ENCODE measurements at regions not wholly inside any gene's neighbourhood (a gene's known extent, or its start where the extent isn't known, plus 50 kb on each side); places are given as distances from the start of the nearest gene placed in this dataset.

- Histone ChIP-seq H4K20me1 (replicated peaks; ENCODE audit: control insufficient read depth, insufficient read depth, low read length) (0 out of 2 replicates have a peak, but pooled peaks cover 8% of the 10 kb centered on the region), H3K36me3 (ENCODE audit: control insufficient read depth, insufficient read depth, low read length) (no peaks in the 10 kb centered on the region), H3K9me1 (ENCODE audit: control insufficient read depth, insufficient read depth, low read length) (no peaks in the 10 kb centered on the region), H3K9me3 (replicated peaks; ENCODE audit: control insufficient read depth, insufficient read depth, low read depth, low read length) (no peaks in the 10 kb centered on the region), H3K4me3 (no peak overlapping the region), H3K4me2 (ENCODE audit: insufficient read depth, low read length) (no peak overlapping the region), H3K27ac (ENCODE audit: extremely low read depth, low read depth, low read length) (no peak overlapping the region), H3K27me3 (ENCODE audit: control insufficient read depth in 2 of 2, insufficient read depth in 2 of 2, low read length in 2 of 2) (peaks cover 9 to 33% of the 10 kb centered on the region in 2 experiments; a peak in 3 of 5 replicates), H3K4me1 (replicated peaks in 1 of 2; ENCODE audit: control insufficient read depth in 2 of 2, insufficient read depth in 2 of 2, low read length in 2 of 2) (no peaks in the 10 kb centered on the region; a peak in 1 of 5 replicates), H3K9ac (ENCODE audit: insufficient read depth in 1 of 2, low read depth in 2 of 2, low read length in 2 of 2) (no peak overlapping the region), H2AFZ (ENCODE audit: low read depth, low read length) (no peak overlapping the region), H3K79me2 (ENCODE audit: control insufficient read depth, insufficient read depth, low read length) (no peaks in the 10 kb centered on the region)
- ChIA-PET CTCF (ENCODE audit: low intra/inter-chr PET ratio) (no interaction called here), POLR2A (interaction anchor here (0.5 kb wide), 1 partner anchor 170 kb away, joined by 3 read pairs; no protein-coding TSS in a partner anchor)
- in situ Hi-C loops (cut with MboI), result no loop called here
- ATAC-seq (no peak), FAIRE-seq (no peak), DNase-seq (ENCODE audit: extremely low read depth in 1 of 4, low spot score in 3 of 4) (no peak)
- intact Hi-C loops (cut with micrococcal nuclease), result no loop called here
- BruUV-seq (replicated peaks), result no TSS peak
- TF ChIP-seq TAF9B (IDR thresholded peaks at IDR 0.05; ENCODE audit: partially characterized antibody), result no peak
- TF ChIP-seq ZNF609 (CRISPR knock-in tag; IDR thresholded peaks at IDR 0.05; ENCODE audit: borderline replicate concordance), result no peak
- TF ChIP-seq ZBTB5 (IDR thresholded peaks at IDR 0.05), result no peak
- no peak for TF ChIP-seq TAF7 (tag; IDR thresholded peaks at IDR 0.05)
- no peak for TF ChIP-seq AFF1 (IDR thresholded peaks at IDR 0.05; ENCODE audit: low read depth in 1 of 2, partially characterized antibody in 2 of 2)
- TF ChIP-seq ZNF512 (tag; IDR thresholded peaks at IDR 0.05), result no peak
- TF ChIP-seq PCBP2 (IDR thresholded peaks at IDR 0.05; ENCODE audit: low read depth, low read length, poor library complexity, severe bottlenecking), result no peak
These were observed 272.4 kb downstream of the SKAP2 start for GRCh38 chr7:26592011-26592410.

Data from K562 (cell line).